CD1c-positive myeloid dendritic cell (primary cell): ENCODE measurements at regions not wholly inside any gene's neighbourhood (a gene's known extent, or its start where the extent isn't known, plus 50 kb on each side); places are given as distances from the start of the nearest gene placed in this dataset.

Experiments
- DNase-seq: peaks from one replicate; pipeline ENCODE4 v3.0.0-alpha.2; 2016; ENCODE audit errors: extremely low spot score

GRCh38 chr5:167998148-167998767 lies 293.2 kb upstream of the WWC1 start:
- no peak for DNase-seq

GRCh38 chr5:167999182-167999581 lies 292.3 kb upstream of the WWC1 start:
- DNase-seq = no peak

GRCh38 chr5:168001318-168001717 lies 290.1 kb upstream of the WWC1 start:
- no peak for DNase-seq

GRCh38 chr5:168002116-168002515 lies 289.3 kb upstream of the WWC1 start:
- no peak for DNase-seq

- DNase-seq = no peak
Measured at GRCh38 chr5:168005093-168005492, 286.4 kb upstream of the WWC1 start.

- DNase-seq = no peak
Measured at GRCh38 chr5:168005936-168006335, 285.5 kb upstream of the WWC1 start.

GRCh38 chr5:168006456-168007130 lies 284.9 kb upstream of the WWC1 start:
- DNase-seq = no peak

GRCh38 chr5:168007286-168007685 lies 284.2 kb upstream of the WWC1 start:
- DNase-seq = no peak

GRCh38 chr5:168008555-168008954 lies 282.9 kb upstream of the WWC1 start:
- no peak for DNase-seq

GRCh38 chr5:168011096-168011495 lies 280.3 kb upstream of the WWC1 start:
- no peak for DNase-seq

GRCh38 chr5:168012006-168012405 lies 279.4 kb upstream of the WWC1 start:
- DNase-seq = no peak

GRCh38 chr5:168013546-168013945 lies 277.9 kb upstream of the WWC1 start:
- DNase-seq = no peak

GRCh38 chr5:168014433-168015123 lies 276.9 kb upstream of the WWC1 start:
- no peak for DNase-seq

- DNase-seq = no peak
Measured at GRCh38 chr5:168015506-168015905, 275.9 kb upstream of the WWC1 start.

GRCh38 chr5:168017313-168017712 lies 274.1 kb upstream of the WWC1 start:
- no peak for DNase-seq

GRCh38 chr5:168019143-168019542 lies 272.3 kb upstream of the WWC1 start:
- DNase-seq = no peak

- no peak for DNase-seq
Measured at GRCh38 chr5:168020542-168021294, 270.7 kb upstream of the WWC1 start.

- no peak for DNase-seq
Measured at GRCh38 chr5:168022446-168023169, 268.8 kb upstream of the WWC1 start.

GRCh38 chr5:168023191-168023590 lies 268.3 kb upstream of the WWC1 start:
- no peak for DNase-seq

- DNase-seq = no peak
Measured at GRCh38 chr5:168024306-168024705, 267.1 kb upstream of the WWC1 start.

- DNase-seq = no peak
Measured at GRCh38 chr5:168027007-168027406, 264.4 kb upstream of the WWC1 start.

GRCh38 chr5:168030912-168031311 lies 260.5 kb upstream of the WWC1 start:
- DNase-seq = no peak
